Fibroblast of lung (primary cell): ENCODE measurements at regions not wholly inside any gene's neighbourhood (a gene's known extent, or its start where the extent isn't known, plus 50 kb on each side); places are given as distances from the start of the nearest gene placed in this dataset.

ENCODE experiments used
- EZH2 ChIP-seq: IDR thresholded peaks from 2 replicates; pipeline ENCODE4 v1.5.1; 2012; ENCODE audit warnings: low read length, control low read depth, mild to moderate bottlenecking; ENCODE audit errors: missing control alignments
- TF ChIP-seq, protein P1 (sequence below), 2 donors: IDR thresholded peaks in 1 of 2; conservative IDR thresholded peaks in 1 of 2; 1 replicate in 1 of 2; 2 replicates in 1 of 2; pipeline ENCODE4 v1.5.1; 2011 to 2012; ENCODE audit warnings: low read length in 2 of 2, control low read depth in 1 of 2, inconsistent platforms in 1 of 2, low read depth in 1 of 2, mild to moderate bottlenecking in 1 of 2

DNA sequence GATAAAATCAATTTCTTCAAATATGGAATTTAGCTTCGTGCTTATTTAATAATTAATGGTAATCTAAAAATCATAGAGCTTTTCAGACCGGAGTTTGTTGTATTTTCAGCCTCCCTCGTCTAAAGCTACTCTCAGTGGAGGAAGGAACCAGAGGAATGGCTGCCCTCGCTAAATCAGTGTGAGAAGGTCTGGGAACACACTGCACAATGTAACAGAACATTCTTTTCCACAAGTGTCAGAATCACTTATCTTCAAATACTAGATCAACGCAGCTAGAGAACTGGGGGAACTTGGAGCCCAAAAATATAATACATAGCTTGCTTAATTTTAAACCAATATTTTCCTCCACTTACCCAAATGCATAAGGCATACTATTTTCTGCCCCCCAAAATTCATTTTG, 148.5 kb downstream of the MTERF1 start:
- TF ChIP-seq, protein P1, sequence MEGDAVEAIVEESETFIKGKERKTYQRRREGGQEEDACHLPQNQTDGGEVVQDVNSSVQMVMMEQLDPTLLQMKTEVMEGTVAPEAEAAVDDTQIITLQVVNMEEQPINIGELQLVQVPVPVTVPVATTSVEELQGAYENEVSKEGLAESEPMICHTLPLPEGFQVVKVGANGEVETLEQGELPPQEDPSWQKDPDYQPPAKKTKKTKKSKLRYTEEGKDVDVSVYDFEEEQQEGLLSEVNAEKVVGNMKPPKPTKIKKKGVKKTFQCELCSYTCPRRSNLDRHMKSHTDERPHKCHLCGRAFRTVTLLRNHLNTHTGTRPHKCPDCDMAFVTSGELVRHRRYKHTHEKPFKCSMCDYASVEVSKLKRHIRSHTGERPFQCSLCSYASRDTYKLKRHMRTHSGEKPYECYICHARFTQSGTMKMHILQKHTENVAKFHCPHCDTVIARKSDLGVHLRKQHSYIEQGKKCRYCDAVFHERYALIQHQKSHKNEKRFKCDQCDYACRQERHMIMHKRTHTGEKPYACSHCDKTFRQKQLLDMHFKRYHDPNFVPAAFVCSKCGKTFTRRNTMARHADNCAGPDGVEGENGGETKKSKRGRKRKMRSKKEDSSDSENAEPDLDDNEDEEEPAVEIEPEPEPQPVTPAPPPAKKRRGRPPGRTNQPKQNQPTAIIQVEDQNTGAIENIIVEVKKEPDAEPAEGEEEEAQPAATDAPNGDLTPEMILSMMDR (conservative IDR thresholded peaks at IDR 0.05 in 1 of 2, IDR thresholded peaks at IDR 0.05 in 1 of 2; ENCODE audit: low read depth in 1 of 2, low read length in 2 of 2), result no peak
- no peak for TF ChIP-seq EZH2
